ENCODE measurements at regions not wholly inside any gene's neighbourhood (a gene's known extent, or its start where the extent isn't known, plus 50 kb on each side); places are given as distances from the start of the nearest gene placed in this dataset.
"Not testable (repeated sequence)": the region's sequence is repeated elsewhere in the genome, so short reads cannot be mapped to it uniquely, and the experiment has no call there.

DNA sequence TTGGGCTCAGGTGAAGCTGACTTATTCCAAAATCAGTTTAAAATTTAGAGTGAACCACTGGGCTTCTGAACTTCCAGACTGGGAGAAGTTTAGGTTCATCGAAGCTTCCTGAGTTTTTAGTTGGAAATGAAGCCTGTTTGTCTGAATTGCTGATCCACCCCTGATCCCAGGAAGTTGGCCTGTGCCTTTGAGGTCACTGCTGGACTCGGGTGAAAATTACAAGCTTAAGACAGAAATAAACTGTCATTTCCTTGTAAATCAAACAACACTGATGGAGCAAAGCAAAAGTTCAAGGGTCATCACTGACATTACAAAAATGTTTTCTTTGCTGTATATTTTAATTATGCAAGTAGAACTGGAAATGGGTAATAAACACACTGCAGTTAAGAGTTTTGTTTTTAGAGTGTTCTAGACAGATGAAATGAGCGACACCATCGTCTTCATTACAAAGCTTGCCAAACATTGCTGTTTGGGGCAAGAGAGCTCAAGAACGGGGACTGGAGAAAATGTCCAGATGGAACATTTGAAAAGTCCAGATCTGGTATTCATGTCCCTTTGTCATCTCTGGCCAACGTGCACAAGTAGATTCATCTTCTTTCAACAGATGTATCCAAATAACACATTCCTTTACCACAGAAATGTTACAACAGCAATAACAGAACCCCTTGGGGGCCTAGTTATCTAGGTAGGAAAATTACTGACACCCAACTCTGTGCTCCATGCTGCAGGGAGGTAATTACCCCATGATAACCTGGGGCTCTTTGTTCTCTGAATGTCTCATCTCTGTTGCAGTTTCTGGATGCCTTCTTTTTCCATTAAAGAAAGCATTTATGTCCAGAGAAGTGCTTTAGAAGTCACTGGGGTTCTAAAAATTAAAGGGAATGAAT lies 142.4 kb upstream of the ERCC6L2 start:
- DNase-seq (ENCODE audit: low read depth), result no peak

DNA sequence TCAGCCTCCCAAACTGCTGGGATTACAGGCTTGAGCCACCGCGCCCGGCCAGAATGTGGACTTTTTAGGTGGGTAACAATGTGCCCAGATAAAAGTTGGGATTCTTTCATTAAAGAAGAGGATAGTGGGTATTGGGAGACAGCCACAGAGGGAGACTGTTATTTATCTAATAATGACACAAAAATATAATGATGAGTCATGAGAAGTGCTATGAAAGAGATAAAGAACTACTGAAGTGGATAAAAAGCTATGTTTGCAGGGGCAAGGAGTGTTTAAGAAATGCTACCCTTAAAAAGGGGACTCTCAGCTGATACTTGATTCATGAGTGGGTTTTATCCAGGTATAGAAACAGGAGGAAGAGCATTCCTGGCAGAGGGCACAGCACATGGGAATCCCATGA lies 143.6 kb upstream of the ERCC6L2 start:
- no peak for DNase-seq (ENCODE audit: low read depth)

- DNase-seq (ENCODE audit: low read depth), result no peak
These were observed 145.7 kb upstream of the ERCC6L2 start for GRCh38 chr9:95729669-95730368.

DNA sequence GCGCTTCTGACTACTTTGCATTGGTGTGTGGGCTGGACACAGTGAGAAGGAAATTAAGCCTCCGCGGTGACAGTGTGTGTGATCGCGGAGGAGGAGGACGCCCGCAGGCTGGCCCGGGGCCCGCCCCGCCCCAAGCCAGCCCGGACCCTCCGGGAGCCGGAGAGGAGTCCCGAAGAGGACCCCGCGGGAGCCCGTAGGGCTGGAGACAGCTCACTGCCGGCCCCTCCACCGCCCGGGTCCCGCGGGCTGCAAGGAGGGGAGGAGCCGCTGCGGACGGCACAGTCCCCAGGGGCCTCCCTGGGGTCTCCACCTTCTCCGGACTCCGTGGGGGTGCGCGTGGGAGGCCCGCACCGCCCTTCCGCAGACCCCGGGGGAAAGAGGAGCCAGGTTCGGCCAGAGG lies 146.4 kb upstream of the ERCC6L2 start:
- DNase-seq (ENCODE audit: low read depth), result no peak

- no peak for DNase-seq (ENCODE audit: low read depth)
These were observed 147.5 kb upstream of the ERCC6L2 start for GRCh38 chr9:95727947-95728520.

GRCh38 chr9:95726756-95727155 lies 148.7 kb upstream of the ERCC6L2 start:
- DNase-seq (ENCODE audit: low read depth), result no peak

GRCh38 chr9:95725045-95725444 lies 150.4 kb upstream of the ERCC6L2 start:
- DNase-seq (ENCODE audit: low read depth), result no peak

DNA sequence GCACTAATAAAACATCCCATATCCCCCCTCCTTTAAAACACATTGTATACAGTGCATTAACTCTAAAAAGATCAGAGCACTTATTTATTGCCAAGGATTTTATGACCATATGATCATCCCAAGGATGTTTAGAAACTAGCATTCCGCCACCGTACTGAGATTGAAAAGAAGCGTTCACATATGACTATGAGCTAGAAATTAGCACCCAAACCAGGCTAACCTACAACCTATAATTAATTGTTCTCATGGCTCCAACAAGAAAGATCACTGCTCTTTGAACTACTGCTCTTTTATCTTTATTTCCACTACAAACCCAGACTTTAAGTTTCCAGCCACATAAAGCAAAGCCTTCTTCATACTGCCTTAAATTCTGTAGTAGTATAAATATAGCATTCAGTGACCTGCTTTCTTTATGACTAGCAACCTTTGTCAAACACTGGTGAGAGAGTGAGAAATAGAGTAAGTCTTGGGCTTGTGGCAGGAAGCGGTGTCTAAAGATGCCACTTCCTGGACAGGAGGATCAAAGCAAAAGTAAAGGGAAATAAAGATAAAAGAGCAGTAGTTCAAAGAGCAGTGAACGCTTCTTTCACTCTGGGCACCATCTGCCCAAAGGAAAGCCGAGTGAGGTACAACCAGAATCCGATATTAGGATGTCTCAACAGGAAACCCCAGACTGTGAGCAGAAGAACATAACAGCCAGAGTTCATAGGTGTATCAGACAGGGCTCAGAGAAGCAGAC lies 151.1 kb upstream of the ERCC6L2 start:
- peak; percentile 48 for DNase-seq (ENCODE audit: low read depth)

DNA sequence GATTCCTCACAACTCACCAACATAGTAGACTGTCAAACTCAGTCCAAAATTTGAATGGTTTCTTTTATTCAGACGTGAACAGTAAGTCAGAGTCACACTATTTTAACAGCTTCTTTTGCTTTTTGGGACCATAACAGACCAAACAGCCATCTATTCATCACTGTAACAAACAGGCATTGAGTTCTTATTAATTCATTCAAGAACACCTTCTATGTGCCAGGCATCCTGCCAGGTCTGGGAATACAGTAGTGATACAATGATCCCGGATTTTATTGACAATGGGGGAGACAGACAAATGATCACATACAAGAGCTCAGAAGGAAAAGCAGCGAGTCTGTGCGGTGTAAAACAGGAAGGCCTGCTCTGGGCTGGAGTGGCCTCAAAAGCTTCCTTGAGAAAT lies 153.3 kb upstream of the ERCC6L2 start:
- no peak for DNase-seq (ENCODE audit: low read depth)

DNA sequence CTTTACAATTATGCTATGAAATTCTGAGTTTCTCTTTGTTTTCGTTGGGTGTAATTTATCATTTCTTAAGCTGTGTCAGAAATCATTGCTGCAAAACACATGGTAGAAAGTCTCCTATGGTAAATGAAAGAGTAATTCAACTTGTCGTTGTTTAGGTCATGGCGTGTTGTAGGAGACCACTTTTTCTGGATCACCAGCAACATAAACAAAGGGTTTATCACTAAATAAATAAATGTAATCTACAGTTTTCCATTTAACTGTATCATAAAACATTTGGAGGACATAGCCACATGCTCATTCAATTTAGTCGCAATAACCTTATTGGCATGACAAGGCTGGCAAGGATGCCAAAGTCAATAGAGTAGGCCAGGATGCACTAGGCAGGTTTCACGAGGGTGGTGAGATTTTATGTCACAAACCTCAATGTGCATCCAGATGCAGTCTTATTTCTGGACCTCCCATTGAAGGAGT lies 154.4 kb upstream of the ERCC6L2 start:
- no peak for DNase-seq (ENCODE audit: low read depth)

DNA sequence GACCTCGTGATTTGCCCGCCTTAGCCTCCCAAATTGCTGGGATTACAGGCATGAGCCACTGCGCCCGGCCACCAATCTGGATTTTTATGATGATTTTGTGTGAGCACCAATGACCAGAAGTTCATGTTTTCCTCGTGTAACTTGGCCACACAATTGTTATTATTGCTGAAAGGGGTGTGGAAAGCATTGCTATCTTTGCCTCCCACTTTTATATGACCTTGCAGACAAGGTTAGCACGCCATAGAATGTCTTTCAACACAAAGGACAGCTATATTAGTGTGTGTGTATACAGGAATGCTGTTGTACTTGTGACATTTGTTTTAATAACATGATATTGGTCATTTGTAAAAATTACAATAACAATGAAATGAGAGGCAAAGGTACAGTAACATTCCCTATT lies 155.0 kb upstream of the ERCC6L2 start:
- no peak for DNase-seq (ENCODE audit: low read depth)

DNA sequence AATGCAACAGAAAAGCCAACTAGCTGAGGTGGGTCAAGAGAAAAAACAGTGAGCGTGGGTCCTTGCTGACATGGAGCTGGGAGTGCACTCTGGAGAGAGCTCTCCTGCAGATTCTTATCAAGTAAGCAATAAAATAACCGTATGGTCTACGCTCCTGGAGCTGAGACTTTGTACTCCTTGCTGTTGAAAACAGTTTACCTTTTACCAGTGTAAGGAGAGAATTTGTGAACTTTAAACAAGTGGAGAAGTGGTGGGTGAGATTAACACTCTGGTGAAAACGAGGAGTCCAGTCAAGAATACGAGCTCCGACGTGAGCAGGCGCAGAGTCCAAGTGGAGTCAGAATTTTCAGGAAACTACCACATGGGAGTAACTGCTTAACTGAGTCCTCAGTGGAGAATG lies 156.1 kb upstream of the ERCC6L2 start:
- DNase-seq (ENCODE audit: low read depth), result no peak

GRCh38 chr9:95718263-95718662 lies 157.2 kb upstream of the ERCC6L2 start:
- no peak for DNase-seq (ENCODE audit: low read depth)

DNA sequence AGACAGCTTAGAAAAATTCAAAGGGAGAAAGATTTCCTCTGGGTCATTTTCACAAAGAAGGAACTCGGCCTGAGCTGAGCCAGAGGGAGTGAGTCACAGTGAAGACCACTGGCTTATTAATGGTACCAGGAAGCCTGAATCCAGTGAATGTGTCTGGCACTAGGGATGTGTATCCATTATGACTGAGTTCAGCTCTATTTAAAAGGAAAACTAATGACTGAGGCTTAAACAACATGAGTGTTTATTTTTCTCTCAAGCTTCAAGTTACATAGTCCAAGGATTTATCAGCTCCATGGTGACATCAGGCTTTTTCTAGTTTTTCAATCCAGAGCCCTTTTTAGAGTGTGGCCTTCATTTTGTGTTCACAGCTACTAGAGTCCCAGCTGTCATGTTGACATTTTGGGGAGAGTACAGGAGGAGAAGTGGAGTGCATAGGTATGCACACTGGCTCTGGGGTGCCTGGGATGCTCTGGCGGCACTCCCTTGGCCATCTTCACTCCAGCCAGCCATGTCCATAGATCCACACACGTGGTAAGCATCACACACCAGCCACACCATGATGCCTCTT lies 159.5 kb upstream of the ERCC6L2 start:
- DNase-seq (ENCODE audit: low read depth), result no peak

GRCh38 chr9:95710446-95710845 lies 165.0 kb upstream of the ERCC6L2 start:
- DNase-seq (ENCODE audit: low read depth), result no peak

DNA sequence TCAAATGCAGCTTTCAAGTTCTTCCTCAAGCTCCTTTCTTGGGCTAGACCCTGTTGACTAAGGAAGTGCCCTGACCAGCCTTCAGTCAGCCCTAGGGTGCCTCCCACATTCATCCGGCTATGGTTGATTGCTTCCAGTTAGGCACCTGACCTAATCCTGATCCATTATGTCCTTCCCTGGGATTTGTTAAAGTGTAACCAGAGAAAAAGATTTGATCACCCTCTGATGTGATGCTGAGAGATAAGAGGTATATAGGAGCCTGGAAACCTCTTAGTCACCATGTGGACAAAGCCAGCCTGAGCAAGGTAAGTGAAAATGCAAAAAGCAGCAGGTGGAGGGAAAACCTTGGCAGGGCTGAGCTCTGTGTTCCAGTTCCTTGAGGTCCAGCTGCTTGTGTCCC lies 178.8 kb upstream of the ERCC6L2 start:
- no peak for DNase-seq (ENCODE audit: low read depth)

GRCh38 chr9:95691435-95691834 lies 174.7 kb upstream of the PTCH1 start:
- DNase-seq (ENCODE audit: low read depth), result no peak

DNA sequence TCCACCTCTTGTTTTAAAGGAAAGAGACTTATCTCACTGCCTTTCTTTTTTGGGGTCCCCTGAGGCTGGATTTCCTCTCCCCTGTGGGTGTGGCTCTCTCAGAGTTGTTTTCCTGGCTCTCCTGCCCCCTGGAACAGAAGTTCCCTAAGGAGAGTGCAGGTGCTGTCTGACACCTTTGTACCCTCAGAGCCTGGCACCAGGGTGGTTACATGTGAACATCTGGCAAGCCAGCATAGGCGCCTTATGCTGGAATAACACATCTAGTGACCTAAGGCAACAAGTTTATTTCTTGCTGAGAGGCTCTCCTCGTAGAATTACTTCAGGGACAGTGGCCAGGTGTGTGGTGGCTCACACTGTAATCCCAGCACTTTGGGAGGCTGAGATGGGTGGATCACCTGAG lies 172.9 kb upstream of the PTCH1 start:
- DNase-seq (ENCODE audit: low read depth), result no peak

GRCh38 chr9:95684516-95684915 lies 167.7 kb upstream of the PTCH1 start:
- DNase-seq (ENCODE audit: low read depth), result no peak

DNA sequence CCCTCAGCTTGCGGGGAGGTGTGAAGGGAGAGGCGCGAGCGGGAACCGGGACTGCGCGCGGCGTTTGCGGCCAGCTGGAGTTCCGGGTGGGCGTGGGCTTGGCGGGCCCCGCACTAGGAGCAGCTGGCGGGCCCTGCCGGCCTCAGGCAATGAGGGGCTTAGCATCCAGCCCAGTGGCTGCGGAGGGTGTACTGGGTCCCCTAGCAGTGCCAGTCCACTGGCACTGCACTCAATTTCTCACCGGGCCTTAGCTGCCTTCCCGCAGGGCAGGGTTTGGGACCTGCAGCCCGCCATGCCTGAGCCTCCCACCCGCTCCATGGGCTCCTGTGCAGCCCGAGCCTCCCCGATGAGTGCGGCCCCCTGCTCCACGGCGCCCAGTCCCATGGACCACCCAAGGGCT lies 163.5 kb upstream of the PTCH1 start:
- not testable (repeated sequence) for DNase-seq (ENCODE audit: low read depth)

DNA sequence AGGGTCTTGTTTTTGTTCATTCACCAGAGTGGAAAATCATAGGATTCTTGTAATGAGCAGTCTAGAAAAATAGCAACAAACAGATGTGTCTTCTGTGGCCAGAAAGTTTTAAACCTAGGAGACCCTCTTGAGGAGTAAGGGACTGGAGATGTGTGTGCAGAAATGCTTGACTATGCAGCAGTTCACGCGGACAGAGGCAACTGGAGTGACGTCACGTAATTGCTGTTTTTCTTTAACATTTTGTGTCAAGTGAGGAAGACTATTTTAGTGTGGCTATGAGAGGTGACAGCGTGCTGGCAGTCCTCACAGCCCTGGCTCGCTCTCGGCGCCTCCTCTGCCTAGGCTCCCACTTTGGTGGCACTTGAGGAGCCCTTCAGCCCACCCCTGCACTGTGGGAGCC lies 163.1 kb upstream of the PTCH1 start:
- DNase-seq (ENCODE audit: low read depth), result no peak

DNA sequence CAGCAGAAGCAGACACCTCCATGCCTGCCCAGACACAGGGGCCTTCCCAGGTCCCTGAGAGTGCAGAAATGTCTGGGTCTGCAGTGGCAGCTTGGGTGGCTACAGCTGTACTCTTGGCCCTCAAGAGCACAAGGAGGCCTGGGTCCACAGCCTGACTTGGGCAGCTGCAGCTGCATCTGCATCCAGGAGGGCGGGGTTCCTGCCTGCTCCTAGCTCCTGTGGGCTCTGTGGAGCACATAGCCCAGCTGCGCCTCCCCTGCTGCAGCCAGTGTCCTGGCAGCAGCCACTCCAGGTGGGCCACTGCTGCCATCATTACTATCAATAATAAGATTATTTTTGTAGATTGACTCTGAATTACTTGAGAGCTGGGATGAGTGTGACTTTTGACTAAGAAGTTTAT lies 162.0 kb upstream of the PTCH1 start:
- DNase-seq (ENCODE audit: low read depth), result no peak

Data from T follicular helper cell (primary cell).